Endodermal cell (in vitro differentiated cells): ENCODE measurements at regions not wholly inside any gene's neighbourhood (a gene's known extent, or its start where the extent isn't known, plus 50 kb on each side); places are given as distances from the start of the nearest gene placed in this dataset.

Source experiments
- DNase-seq: peaks from one replicate; pipeline ENCODE4 v3.0.0-alpha.2; 2017
- H3K27ac ChIP-seq: 2 replicates; pipeline ENCODE4 v1.5.1; 2013; ENCODE audit warnings: mild to moderate bottlenecking, low read depth, low read length, moderate library complexity
- H3K27me3 ChIP-seq: 2 replicates; pipeline ENCODE4 v1.6.1; 2013; ENCODE audit warnings: mild to moderate bottlenecking, low read length, moderate library complexity; ENCODE audit not compliant: insufficient read depth, control insufficient read depth, poor library complexity, severe bottlenecking
- H3K36me3 ChIP-seq: 2 replicates; pipeline ENCODE4 v1.7.0; 2013; ENCODE audit warnings: mild to moderate bottlenecking, low read length, moderate library complexity; ENCODE audit not compliant: control insufficient read depth, insufficient read depth
- H3K4me1 ChIP-seq: one replicate; pipeline ENCODE4 v1.7.0; 2013; ENCODE audit warnings: low read length; ENCODE audit not compliant: control insufficient read depth, insufficient read depth
- H3K4me3 ChIP-seq: 2 replicates; pipeline ENCODE4 v1.5.1; 2013; ENCODE audit warnings: mild to moderate bottlenecking, low read length, moderate library complexity
- H3K9ac ChIP-seq: 2 replicates; pipeline ENCODE4 v1.6.1; 2013; ENCODE audit warnings: mild to moderate bottlenecking, low read length, moderate library complexity; ENCODE audit not compliant: poor library complexity, severe bottlenecking; ENCODE audit errors: extremely low read depth
- H3K9me3 ChIP-seq: 2 replicates; pipeline ENCODE4 v1.6.1; 2013; ENCODE audit warnings: mild to moderate bottlenecking, low read length, moderate library complexity; ENCODE audit not compliant: control insufficient read depth
- H3K27ac Mint-ChIP-seq: 2 replicates; pipeline ENCODE4 v1.8.0; 2020; ENCODE audit warnings: mixed read lengths
- H3K27me3 Mint-ChIP-seq: 2 replicates; pipeline ENCODE4 v1.8.0; 2021; ENCODE audit warnings: mild to moderate bottlenecking, mixed read lengths; ENCODE audit not compliant: insufficient read depth
- H3K36me3 Mint-ChIP-seq: 2 replicates; pipeline ENCODE4 v1.8.0; 2020; ENCODE audit warnings: low read depth, mixed read lengths
- H3K4me1 Mint-ChIP-seq: 2 replicates; pipeline ENCODE4 v1.8.0; 2020; ENCODE audit warnings: mixed read lengths
- H3K4me3 Mint-ChIP-seq: 2 replicates; pipeline ENCODE4 v1.8.0; 2020; ENCODE audit warnings: mild to moderate bottlenecking, moderate library complexity, mixed read lengths
- H3K9me3 Mint-ChIP-seq: 2 replicates; pipeline ENCODE4 v1.8.0; 2020; ENCODE audit warnings: mild to moderate bottlenecking, mixed read lengths
- CTCF ChIP-seq: fragments of 200-600 bp; sonication (generic); conservative IDR thresholded peaks from 2 replicates; pipeline ENCODE4 v1.5.0; 2021; ENCODE audit warnings: antibody characterized with exemption, mild to moderate bottlenecking
- WGBS, 2 experiments: methylation state at CpG; one replicate each; pipeline versions ENCODE4 v1.1.5 to v1.1.7; 2013; ENCODE audit warnings: missing lambda C conversion rate in 2 of 2, mixed read lengths in 1 of 2; ENCODE audit not compliant: insufficient coverage in 1 of 2, insufficient read length in 1 of 2; 5-methylcytosine and 5-hydroxymethylcytosine counted together

- no peaks in the 10 kb centered on the region for H3K4me1 ChIP-seq
- Mint-ChIP-seq H3K27ac (no peak overlapping the region), H3K4me3 (no peak overlapping the region), H3K27me3 (no peaks in the 10 kb centered on the region), H3K4me1 (no peaks in the 10 kb centered on the region), H3K9me3 (no peaks in the 10 kb centered on the region), H3K36me3 (no peaks in the 10 kb centered on the region)
- TF ChIP-seq CTCF, result no peak
- no peak overlapping the region for H3K4me3 ChIP-seq
- 94 to 96% methylated on average over 2 to 3 of the region's 3 CpGs for WGBS, 2 experiments
- H3K9me3 ChIP-seq, result no peaks in the 10 kb centered on the region
- no peaks in the 10 kb centered on the region for H3K27me3 ChIP-seq
- no peak overlapping the region for H3K9ac ChIP-seq
- no peak for DNase-seq
- H3K27ac ChIP-seq, result no peak overlapping the region
- H3K36me3 ChIP-seq, result no peaks in the 10 kb centered on the region
Observed at GRCh38 chr5:117652958-117653280, 1078.3 kb upstream of the SEMA6A start.

GRCh38 chr5:117652036-117652957, 1077.7 kb upstream of the SEMA6A start:
- Mint-ChIP-seq H3K4me3 (no peak overlapping the region), H3K36me3 (no peaks in the 10 kb centered on the region), H3K27me3 (no peaks in the 10 kb centered on the region), H3K27ac (no peak overlapping the region), H3K9me3 (no peaks in the 10 kb centered on the region), H3K4me1 (no peaks in the 10 kb centered on the region)
- Histone ChIP-seq H3K27ac (no peak overlapping the region), H3K27me3 (no peaks in the 10 kb centered on the region), H3K36me3 (no peaks in the 10 kb centered on the region), H3K4me1 (no peaks in the 10 kb centered on the region), H3K9ac (no peak overlapping the region), H3K9me3 (no peaks in the 10 kb centered on the region), H3K4me3 (no peak overlapping the region)
- no peak for DNase-seq
- 82 to 93% methylated on average over 2 to 4 of the region's 4 CpGs for WGBS, 2 experiments
- TF ChIP-seq CTCF, result no peak

GRCh38 chr5:117649821-117650220, 1075.2 kb upstream of the SEMA6A start:
- Histone ChIP-seq H3K9ac (no peak overlapping the region), H3K4me1 (no peaks in the 10 kb centered on the region), H3K27ac (no peak overlapping the region), H3K4me3 (no peak overlapping the region), H3K9me3 (no peaks in the 10 kb centered on the region), H3K27me3 (no peaks in the 10 kb centered on the region), H3K36me3 (no peaks in the 10 kb centered on the region)
- Mint-ChIP-seq H3K27ac (no peak overlapping the region), H3K9me3 (no peaks in the 10 kb centered on the region), H3K4me1 (no peaks in the 10 kb centered on the region), H3K4me3 (no peak overlapping the region), H3K36me3 (no peaks in the 10 kb centered on the region), H3K27me3 (no peaks in the 10 kb centered on the region)
- no peak for TF ChIP-seq CTCF
- WGBS, 2 experiments, result 86 to 93% methylated on average over 1 to 3 of the region's 3 CpGs
- DNase-seq, result no peak
